ENCODE measurements at regions not wholly inside any gene's neighbourhood (a gene's known extent, or its start where the extent isn't known, plus 50 kb on each side); places are given as distances from the start of the nearest gene placed in this dataset.
"Not testable (repeated sequence)": the region's sequence is repeated elsewhere in the genome, so short reads cannot be mapped to it uniquely, and the experiment has no call there.

DNA sequence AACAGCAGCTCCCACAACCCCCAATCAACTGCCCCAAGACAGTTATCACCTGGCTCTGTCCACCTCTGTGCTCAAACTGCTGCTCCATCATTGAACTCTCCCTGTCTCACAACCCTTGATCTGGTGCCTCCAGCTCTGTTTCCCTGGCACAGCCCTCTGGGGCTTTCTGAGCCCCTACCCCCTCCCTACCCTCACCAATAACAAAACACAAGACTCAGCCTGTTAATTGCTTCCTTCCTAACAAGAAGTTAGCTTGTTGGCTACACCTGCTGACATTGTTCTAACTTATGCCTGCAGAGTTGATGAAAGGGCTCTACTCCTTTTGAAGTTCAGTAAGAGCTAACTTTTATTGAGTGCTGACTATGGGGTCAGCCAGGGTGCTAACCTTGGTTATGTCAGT, 99.4 kb upstream of the FNDC3A start:
- peaks cover 22% of the 10 kb centered on the region for H3K27me3 Mint-ChIP-seq
- no peaks in the 10 kb centered on the region for H3K9me3 Mint-ChIP-seq
- H3K4me1 Mint-ChIP-seq: no peaks in the 10 kb centered on the region
- H3K4me3 Mint-ChIP-seq: no peak overlapping the region
- no peak overlapping the region for H3K27ac Mint-ChIP-seq
- no peak for ATAC-seq
- H3K36me3 Mint-ChIP-seq: no peaks in the 10 kb centered on the region

DNA sequence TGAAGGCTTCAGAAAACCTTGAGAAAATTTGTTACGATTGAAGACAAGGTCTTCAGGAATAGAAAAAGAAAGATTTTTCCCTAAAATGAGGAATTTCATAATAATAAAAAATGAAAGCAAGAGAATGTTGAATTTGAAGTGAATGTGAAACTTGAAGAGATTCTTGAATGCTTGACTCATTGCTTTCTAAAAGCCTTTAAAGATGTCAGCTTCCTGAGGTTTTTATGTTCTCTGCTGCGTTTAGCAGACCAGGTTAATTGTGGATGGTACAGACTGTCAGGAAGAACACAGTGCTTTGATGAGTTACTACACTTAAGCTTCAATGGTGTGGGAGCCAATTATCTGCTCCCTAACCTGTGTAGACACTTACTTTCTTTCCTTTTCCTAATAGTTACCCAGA, 96.3 kb upstream of the FNDC3A start:
- no peak for ATAC-seq
- Mint-ChIP-seq H3K4me1 (no peaks in the 10 kb centered on the region), H3K27ac (no peak overlapping the region), H3K27me3 (peaks cover 9% of the 10 kb centered on the region), H3K9me3 (no peaks in the 10 kb centered on the region), H3K4me3 (no peak overlapping the region), H3K36me3 (no peaks in the 10 kb centered on the region)

DNA sequence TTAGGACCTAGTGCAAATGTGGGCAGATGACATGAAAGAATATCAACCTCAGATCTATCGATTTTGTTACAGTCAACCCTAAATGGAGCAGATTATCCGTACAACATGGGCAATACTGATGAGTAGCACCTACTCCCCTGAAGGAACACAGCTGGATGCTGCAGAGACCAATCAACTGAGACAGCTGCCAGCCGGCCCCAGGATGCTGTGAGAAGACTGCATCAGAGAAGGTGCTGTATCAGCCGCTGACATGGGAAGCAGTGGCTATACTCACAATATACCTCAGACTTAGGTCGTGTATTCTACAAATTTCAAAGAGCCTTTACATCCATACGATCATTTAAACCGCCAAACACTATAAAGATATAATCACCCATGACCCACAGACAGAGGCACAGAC, 95.9 kb upstream of the FNDC3A start:
- Mint-ChIP-seq H3K4me3 (no peak overlapping the region), H3K9me3 (no peaks in the 10 kb centered on the region), H3K4me1 (no peaks in the 10 kb centered on the region), H3K27me3 (peaks cover 9% of the 10 kb centered on the region), H3K27ac (no peak overlapping the region), H3K36me3 (no peaks in the 10 kb centered on the region)
- no peak for ATAC-seq

DNA sequence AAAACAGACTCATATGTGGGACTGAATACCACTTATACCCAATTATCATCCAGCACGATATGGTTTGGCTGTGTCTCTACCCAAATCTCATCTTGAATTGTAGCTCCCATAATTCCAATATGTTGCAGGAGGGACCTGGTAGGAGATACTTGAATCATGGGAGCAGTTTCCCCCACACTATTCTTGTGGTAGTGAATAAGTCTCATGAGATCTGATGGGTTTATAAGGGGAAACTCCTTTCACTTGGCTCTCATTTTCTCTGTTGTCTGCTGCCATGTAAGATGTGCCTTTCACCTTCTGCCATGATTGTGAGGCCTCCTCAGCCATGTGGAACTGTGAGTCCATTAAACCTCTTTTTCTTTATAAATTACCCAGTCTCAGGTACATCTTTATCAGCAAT, 91.9 kb upstream of the FNDC3A start:
- H3K4me3 Mint-ChIP-seq, H3K27me3 Mint-ChIP-seq, H3K4me1 Mint-ChIP-seq, H3K9me3 Mint-ChIP-seq, H3K36me3 Mint-ChIP-seq, ATAC-seq, H3K27ac Mint-ChIP-seq: not testable (repeated sequence)

DNA sequence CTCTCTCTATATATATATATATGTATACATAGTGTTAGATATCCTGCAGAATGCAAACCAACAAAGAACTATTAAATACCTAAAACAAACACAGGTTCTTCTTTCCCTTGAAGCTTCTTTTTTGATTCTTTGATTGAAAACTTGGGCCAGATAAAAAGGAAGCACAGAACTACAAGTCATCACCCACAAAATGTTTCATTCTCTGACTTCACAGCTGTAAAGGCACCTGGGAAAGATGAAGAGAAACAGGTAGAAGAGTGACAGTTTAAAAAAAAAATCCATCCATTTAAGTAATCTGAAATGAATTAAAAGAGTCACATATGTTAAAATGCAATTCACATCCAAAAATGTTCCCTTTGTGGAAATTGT, 90.7 kb upstream of the FNDC3A start:
- ATAC-seq: no peak
- H3K36me3 Mint-ChIP-seq: no peaks in the 10 kb centered on the region
- H3K27ac Mint-ChIP-seq: no peak overlapping the region
- no peaks in the 10 kb centered on the region for H3K9me3 Mint-ChIP-seq
- no peak overlapping the region for H3K4me3 Mint-ChIP-seq
- no peaks in the 10 kb centered on the region for H3K4me1 Mint-ChIP-seq
- no peaks in the 10 kb centered on the region for H3K27me3 Mint-ChIP-seq

DNA sequence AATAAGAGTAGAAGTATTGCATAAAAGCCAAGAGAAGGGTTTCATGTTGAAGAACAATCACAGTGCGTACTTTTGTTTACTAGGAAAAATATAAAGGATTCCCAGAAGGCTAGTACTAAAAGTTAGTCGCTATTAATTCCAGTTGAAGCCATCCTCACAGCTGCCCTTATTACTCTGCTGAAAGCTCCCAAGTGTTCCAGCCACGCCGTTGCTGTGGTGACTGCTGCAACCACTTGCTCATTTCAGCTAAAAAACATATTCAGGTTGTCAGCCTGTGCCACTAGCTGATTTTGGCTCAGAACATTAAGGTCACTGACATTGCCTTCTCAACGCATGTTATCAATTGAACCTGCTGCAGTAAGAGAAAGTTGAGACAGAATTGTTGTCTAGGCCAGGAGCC, 87.1 kb upstream of the FNDC3A start:
- H3K4me1 Mint-ChIP-seq: no peaks in the 10 kb centered on the region
- H3K9me3 Mint-ChIP-seq: no peaks in the 10 kb centered on the region
- H3K36me3 Mint-ChIP-seq: no peaks in the 10 kb centered on the region
- no peak overlapping the region for H3K27ac Mint-ChIP-seq
- no peak for ATAC-seq
- no peak overlapping the region for H3K4me3 Mint-ChIP-seq
- no peaks in the 10 kb centered on the region for H3K27me3 Mint-ChIP-seq

DNA sequence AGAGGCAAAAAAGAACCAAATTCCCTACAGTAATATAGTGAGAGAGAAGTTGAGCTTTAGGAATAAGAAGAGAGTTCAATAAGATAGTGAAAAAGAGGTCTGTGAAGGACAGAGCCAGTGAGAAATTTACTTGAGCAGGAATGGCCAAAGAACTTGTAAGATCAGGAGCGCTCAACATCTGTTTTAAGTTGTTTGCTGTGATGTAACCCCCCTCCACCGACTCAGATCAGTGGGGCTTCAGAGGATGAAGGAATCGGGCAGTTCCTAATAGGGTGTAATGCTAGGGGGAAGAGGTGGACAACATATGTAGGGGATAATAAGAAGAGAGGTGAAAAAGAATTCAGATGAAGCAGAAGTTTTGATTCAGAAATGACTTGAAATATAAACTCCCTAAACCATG, 85.3 kb upstream of the FNDC3A start:
- H3K27me3 Mint-ChIP-seq: no peaks in the 10 kb centered on the region
- ATAC-seq: no peak
- H3K4me3 Mint-ChIP-seq: no peak overlapping the region
- no peak overlapping the region for H3K27ac Mint-ChIP-seq
- H3K9me3 Mint-ChIP-seq: no peaks in the 10 kb centered on the region
- no peaks in the 10 kb centered on the region for H3K4me1 Mint-ChIP-seq
- no peaks in the 10 kb centered on the region for H3K36me3 Mint-ChIP-seq

DNA sequence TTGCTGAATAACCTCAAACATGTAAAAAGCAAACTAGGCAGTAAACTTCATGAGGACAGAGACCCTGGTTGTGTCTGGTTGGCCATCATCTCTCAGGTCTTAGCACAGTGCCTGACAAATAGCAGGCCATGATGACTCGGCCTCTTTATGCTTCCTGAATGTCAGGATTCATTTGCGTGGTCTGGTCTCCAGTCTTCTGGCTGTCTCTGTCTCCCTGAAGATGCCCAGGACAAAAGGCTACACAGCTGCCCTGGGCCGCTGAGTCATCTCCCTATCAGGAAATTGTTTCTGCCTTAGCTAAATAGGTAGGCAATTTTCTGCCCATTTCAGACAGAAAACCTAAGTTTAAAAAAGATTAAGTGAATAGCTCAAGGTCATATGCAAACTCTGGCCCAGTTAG, 84.1 kb upstream of the FNDC3A start:
- Mint-ChIP-seq H3K27me3 (no peaks in the 10 kb centered on the region), H3K4me3 (no peak overlapping the region), H3K27ac (no peak overlapping the region), H3K4me1 (no peaks in the 10 kb centered on the region), H3K9me3 (no peaks in the 10 kb centered on the region), H3K36me3 (no peaks in the 10 kb centered on the region)
- no peak for ATAC-seq

DNA sequence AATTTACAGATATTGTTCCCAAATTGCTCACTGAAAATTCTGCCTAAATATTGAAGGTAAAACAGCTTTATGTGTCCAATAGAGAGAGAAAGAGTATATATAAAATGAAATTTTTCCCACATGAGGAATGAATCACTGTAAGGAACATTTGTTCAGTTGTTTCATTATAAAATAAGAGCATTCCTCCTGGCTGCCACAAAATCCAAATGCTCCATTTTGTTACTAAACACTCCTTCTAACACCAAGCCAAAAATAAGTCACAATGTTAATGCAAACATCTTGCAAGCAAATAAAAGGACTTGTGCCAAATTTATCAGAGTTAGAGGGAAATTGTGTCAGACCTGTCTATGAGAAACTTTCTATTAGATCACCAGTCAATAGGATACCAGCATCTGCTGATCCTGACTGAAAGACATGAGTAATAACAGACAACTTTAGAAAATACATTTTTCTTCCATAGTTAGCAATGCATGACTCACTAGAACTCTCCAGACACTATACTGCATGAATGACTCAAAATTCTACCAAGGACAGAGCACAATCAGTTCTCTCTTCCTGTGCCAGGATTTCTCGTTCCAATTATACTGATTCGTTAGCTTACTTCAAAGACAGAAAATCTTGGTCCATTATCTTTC, 83.5 kb upstream of the FNDC3A start:
- no peak overlapping the region for H3K4me3 Mint-ChIP-seq
- H3K9me3 Mint-ChIP-seq: no peaks in the 10 kb centered on the region
- no peak overlapping the region for H3K27ac Mint-ChIP-seq
- ATAC-seq: peak; percentile 79
- no peaks in the 10 kb centered on the region for H3K36me3 Mint-ChIP-seq
- no peaks in the 10 kb centered on the region for H3K27me3 Mint-ChIP-seq
- H3K4me1 Mint-ChIP-seq: no peaks in the 10 kb centered on the region

DNA sequence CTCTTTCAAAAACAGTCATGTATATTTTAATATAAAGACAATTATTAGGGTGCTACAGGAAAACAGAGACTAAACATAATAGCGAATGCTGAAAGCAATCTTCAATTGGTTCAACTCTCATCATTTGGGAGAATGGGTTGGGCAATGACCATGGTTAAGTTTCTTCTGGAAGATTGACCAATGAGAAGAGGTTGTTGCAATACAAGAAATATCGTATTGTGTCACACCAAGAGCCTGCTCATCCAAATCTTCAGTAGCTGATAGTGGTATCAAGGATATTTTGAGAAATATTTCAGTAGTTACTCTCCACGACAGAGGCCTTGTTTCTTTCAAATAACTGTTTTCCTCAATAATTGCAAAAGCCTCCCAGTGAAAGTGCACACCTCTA, 83.0 kb upstream of the FNDC3A start:
- H3K36me3 Mint-ChIP-seq: no peaks in the 10 kb centered on the region
- no peak for ATAC-seq
- H3K4me1 Mint-ChIP-seq: no peaks in the 10 kb centered on the region
- H3K9me3 Mint-ChIP-seq: no peaks in the 10 kb centered on the region
- H3K27me3 Mint-ChIP-seq: peaks cover 2% of the 10 kb centered on the region
- H3K27ac Mint-ChIP-seq: no peak overlapping the region
- no peak overlapping the region for H3K4me3 Mint-ChIP-seq

DNA sequence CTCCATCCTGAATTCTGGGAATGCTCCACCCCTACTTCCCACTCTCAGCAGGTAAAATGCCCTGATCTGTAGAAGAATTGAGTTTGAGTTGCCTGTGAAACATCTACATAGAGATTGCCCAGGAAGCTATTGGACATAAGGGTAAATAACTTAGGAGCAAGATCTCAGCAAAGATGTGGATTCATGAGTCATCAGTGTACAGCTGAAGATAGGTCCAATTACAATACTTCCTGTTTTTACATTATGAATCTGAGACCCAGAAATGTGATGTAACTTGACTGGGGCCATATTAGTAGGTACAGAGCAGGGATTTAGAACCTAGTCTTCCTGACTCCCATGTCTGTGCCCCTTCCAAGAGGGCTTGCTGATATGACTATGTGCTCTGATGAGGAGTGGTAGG, 79.4 kb upstream of the FNDC3A start:
- ATAC-seq: no peak
- no peak overlapping the region for H3K4me3 Mint-ChIP-seq

DNA sequence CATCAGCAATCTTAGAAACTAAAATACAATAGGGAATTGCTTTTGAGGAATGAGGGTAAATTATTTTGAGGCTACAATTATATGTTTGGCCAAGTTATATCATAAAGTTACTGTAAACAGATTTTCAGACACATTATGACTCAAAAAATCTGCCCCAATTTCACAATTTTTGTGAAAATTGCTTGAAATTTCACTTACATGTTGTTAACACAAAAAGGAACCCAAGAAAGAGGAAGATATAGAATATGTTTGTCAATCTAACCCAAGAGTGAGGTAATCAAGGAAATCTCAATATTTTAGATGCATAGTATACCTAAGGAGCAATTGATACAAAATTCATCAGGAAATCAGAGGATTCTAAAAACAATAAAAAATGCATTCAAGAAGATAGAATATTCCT, 73.9 kb upstream of the FNDC3A start:
- Mint-ChIP-seq H3K4me3 (no peak overlapping the region), H3K27me3 (peaks cover 34% of the 10 kb centered on the region), H3K9me3 (peaks cover 3% of the 10 kb centered on the region), H3K36me3 (no peaks in the 10 kb centered on the region), H3K27ac (no peak overlapping the region), H3K4me1 (no peaks in the 10 kb centered on the region)
- no peak for ATAC-seq

More for the DNA sequence above, 79.4 kb upstream of the FNDC3A start:
- peaks cover 33% of the 10 kb centered on the region for H3K27me3 Mint-ChIP-seq
- no peaks in the 10 kb centered on the region for H3K36me3 Mint-ChIP-seq
- no peaks in the 10 kb centered on the region for H3K4me1 Mint-ChIP-seq
- no peak overlapping the region for H3K27ac Mint-ChIP-seq
- peaks cover 3% of the 10 kb centered on the region for H3K9me3 Mint-ChIP-seq

DNA sequence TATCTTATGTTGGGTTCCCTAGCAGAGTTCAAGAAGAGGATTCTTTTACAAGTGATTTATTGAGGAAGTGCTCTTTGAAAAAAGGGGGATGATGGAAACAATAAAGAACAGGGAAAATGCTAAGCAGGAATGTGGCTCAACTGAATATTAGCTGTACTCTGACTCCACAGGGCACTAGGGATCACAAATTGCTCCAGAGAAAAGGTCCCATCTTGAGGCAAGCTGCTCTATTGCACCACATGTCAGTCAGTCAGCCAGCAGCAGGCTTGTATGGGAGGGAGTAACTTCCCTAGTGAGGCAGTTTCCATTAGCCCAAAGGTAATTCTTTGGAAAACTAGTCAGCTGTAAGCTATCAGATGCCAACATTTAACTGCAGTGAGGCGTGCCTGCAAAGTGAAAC, 73.3 kb upstream of the FNDC3A start:
- ATAC-seq: no peak
- no peaks in the 10 kb centered on the region for H3K4me1 Mint-ChIP-seq
- H3K9me3 Mint-ChIP-seq: peaks cover 3% of the 10 kb centered on the region
- no peaks in the 10 kb centered on the region for H3K36me3 Mint-ChIP-seq
- H3K27me3 Mint-ChIP-seq: peaks cover 39% of the 10 kb centered on the region
- H3K27ac Mint-ChIP-seq: no peak overlapping the region
- no peak overlapping the region for H3K4me3 Mint-ChIP-seq

DNA sequence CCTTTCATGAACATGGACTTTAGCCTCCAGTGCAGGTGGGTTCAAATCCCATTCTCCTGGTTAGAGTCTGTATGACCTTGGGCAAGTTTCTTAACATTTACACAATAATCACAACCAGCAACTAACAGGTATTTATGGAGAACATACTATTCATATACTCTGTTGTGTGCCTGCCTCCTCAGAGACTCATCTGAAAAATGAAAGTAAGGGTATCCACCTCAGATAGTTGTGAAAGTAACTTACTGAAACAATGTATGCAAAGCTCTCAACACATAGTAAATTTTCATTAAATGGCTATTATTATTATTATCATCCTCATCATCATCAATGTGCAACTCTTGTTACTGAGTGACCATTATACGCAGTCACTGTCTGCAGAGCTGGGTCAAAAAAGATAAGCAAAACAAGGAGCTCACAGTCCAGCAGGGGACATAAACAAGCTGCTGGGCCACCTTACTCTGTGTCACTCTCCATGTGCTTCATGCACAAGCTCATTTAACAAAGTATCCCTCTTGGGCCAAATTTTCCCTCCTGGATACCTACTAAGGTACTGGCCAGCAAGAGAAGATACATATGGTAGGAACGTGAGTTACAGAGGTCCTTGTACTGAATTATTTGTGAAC, 70.9 kb upstream of the FNDC3A start:
- Mint-ChIP-seq H3K27me3 (peaks cover 24% of the 10 kb centered on the region), H3K27ac (no peak overlapping the region)
- ATAC-seq: no peak

DNA sequence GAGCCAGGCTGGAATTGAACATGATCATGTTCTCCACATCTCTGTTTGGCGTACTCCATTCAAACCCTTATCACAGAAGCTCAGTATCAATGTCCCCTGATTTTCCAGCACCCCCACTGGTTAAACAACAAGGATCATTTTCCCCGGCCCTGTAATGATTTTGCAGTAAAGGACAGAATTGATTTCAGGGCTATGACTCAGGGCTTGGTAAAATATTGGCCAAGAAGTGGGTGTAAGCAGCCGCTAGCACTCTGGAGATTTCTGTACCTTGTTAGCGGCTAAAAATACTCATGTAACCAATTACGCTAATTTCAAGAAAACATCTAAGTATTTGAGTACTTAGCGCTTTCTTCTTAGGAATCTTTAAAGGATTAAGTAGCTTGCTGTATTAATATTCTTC, 69.5 kb upstream of the FNDC3A start:
- no peak for ATAC-seq
- no peak overlapping the region for H3K27ac Mint-ChIP-seq

More for the DNA sequence above, 70.9 kb upstream of the FNDC3A start:
- H3K4me3 Mint-ChIP-seq: no peak overlapping the region
- H3K36me3 Mint-ChIP-seq: no peaks in the 10 kb centered on the region
- no peaks in the 10 kb centered on the region for H3K4me1 Mint-ChIP-seq
- no peaks in the 10 kb centered on the region for H3K9me3 Mint-ChIP-seq

DNA sequence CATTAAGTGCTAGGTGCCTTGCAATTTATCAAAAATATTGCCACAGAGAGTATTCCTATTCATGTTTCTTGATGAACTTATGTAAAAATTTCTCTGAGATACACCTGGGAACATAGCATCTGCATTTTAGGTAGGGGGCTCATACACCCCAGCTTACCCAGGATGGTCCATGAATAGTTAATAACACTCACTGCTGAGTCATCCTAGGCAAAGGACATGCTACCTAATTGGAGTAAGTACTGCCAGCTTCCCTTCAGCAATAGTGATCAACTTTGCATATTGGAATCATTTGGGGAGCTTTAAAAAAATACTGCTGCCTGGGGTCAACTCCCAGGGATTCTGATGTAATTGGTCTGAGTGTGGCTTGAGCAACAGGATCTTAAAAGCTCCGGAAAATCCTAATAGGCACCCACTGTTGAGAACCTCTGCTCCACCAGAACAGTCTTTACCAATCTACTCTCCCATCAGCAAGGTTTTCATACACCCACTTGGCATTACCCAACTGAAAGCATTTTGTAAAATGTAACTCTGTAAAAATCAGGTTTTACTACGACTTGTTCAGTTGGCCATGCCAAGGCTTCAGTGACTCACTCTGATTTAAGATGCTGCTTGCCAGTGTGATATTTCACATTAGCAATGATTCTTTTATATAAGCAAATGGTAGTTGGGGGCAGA, 67.2 kb upstream of the FNDC3A start:
- no peak for ATAC-seq
- H3K4me3 Mint-ChIP-seq: no peak overlapping the region
- H3K36me3 Mint-ChIP-seq: no peaks in the 10 kb centered on the region
- H3K4me1 Mint-ChIP-seq: no peaks in the 10 kb centered on the region
- H3K27ac Mint-ChIP-seq: no peak overlapping the region
- H3K9me3 Mint-ChIP-seq: no peaks in the 10 kb centered on the region
- H3K27me3 Mint-ChIP-seq: peaks cover 26% of the 10 kb centered on the region

More for the DNA sequence above, 69.5 kb upstream of the FNDC3A start:
- Mint-ChIP-seq H3K27me3 (peaks cover 27% of the 10 kb centered on the region), H3K9me3 (no peaks in the 10 kb centered on the region), H3K4me3 (no peak overlapping the region), H3K4me1 (no peaks in the 10 kb centered on the region), H3K36me3 (no peaks in the 10 kb centered on the region)

Measured in stimulated activated memory B cell treated with anti-CD40 and anti-IgM and Interleukin-4, amounts not matched to agents 10 μg/mL and 1 μg/mL and 100 μg/mL, for 72 hours (primary cell).